Naive B cell (primary cell): ENCODE measurements at regions not wholly inside any gene's neighbourhood (a gene's known extent, or its start where the extent isn't known, plus 50 kb on each side); places are given as distances from the start of the nearest gene placed in this dataset.
A peak's percentile ranks its signal among the peaks of the same experiment; 100 is the strongest.

ENCODE experiments used
- ATAC-seq, 2 donors: fragments of 150-1000 bp; cut with Tn5 transposase; 2 replicates each; pipeline ENCODE4 v1.10.0; 2021; ENCODE audit warnings: low read depth in 2 of 2, mild to moderate bottlenecking in 2 of 2, moderate library complexity in 2 of 2
- DNase-seq: peaks from one replicate; pipeline ENCODE4 v3.0.0; 2022
- H3K27ac Mint-ChIP-seq, 6 donors: one replicate each; pipeline ENCODE4 v1.8.0; 2020 to 2022; ENCODE audit warnings: mild to moderate bottlenecking in 6 of 6, mixed read lengths in 6 of 6, moderate library complexity in 5 of 6, inconsistent platforms in 2 of 6
- H3K27me3 Mint-ChIP-seq, 3 donors: one replicate each; pipeline ENCODE4 v1.8.0; 2021 to 2022; ENCODE audit warnings: mixed read lengths in 3 of 3, mild to moderate bottlenecking in 1 of 3
- H3K36me3 Mint-ChIP-seq, 2 donors: one replicate each; pipeline ENCODE4 v1.8.0; 2020 to 2022; ENCODE audit warnings: mixed read lengths in 2 of 2, inconsistent platforms in 1 of 2, mild to moderate bottlenecking in 1 of 2
- H3K4me1 Mint-ChIP-seq, 3 donors: one replicate each; pipeline ENCODE4 v1.8.0; 2020 to 2022; ENCODE audit warnings: mixed read lengths in 3 of 3, inconsistent platforms in 1 of 3, mild to moderate bottlenecking in 1 of 3, moderate library complexity in 1 of 3
- H3K4me3 Mint-ChIP-seq, 8 donors: one replicate each; pipeline ENCODE4 v1.8.0; 2020 to 2022; ENCODE audit warnings: mild to moderate bottlenecking in 8 of 8, mixed read lengths in 8 of 8, moderate library complexity in 8 of 8, inconsistent platforms in 2 of 8
- H3K9me3 Mint-ChIP-seq, 7 donors: one replicate each; pipeline ENCODE4 v1.8.0; 2020 to 2022; ENCODE audit warnings: mixed read lengths in 7 of 7, mild to moderate bottlenecking in 5 of 7, inconsistent platforms in 2 of 7, moderate library complexity in 1 of 7

DNA sequence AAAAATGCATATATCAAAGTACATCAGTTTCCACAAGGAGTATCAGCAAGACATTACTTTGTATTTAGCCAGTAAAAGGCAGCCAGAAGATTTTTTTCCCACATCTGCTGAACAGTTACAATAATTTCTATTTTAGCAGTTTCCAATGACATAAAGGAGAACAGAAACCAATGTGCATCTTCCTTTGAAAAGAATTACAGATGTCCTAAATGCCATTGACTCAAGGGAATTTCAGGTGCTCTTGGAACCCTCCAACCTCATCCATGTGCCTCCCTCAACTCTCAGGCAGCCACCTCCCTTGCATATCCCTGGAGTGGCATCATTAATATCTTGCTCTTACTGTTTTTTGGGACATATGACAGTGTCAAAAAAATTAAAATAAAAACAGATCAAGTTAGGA is 62.2 kb upstream of the ST8SIA1 start:
- no peak for DNase-seq
- H3K27ac Mint-ChIP-seq: no peak overlapping the region
- peaks cover 0 to 9% (median 6%) of the 10 kb centered on the region in 3 donors for H3K4me1 Mint-ChIP-seq
- no peaks in the 10 kb centered on the region for H3K36me3 Mint-ChIP-seq
- no peak overlapping the region for H3K4me3 Mint-ChIP-seq
- ATAC-seq: no peak
- peaks cover 7 to 29% (median 11%) of the 10 kb centered on the region in 7 donors for H3K9me3 Mint-ChIP-seq
- H3K27me3 Mint-ChIP-seq: peaks cover 0 to 14% (median 8%) of the 10 kb centered on the region in 3 donors

- H3K27ac Mint-ChIP-seq: peak overlapping the region in 1 of 6 donors; percentile 68
- H3K9me3 Mint-ChIP-seq: peaks cover 5 to 32% (median 10%) of the 10 kb centered on the region in 7 donors
- no peak overlapping the region for H3K4me3 Mint-ChIP-seq
- no peaks in the 10 kb centered on the region for H3K36me3 Mint-ChIP-seq
- ATAC-seq (no peak), DNase-seq (no peak)
- H3K27me3 Mint-ChIP-seq: peaks cover 0 to 10% (median 4%) of the 10 kb centered on the region in 3 donors
- peaks cover 0 to 9% (median 6%) of the 10 kb centered on the region in 3 donors for H3K4me1 Mint-ChIP-seq
These were observed 61.7 kb upstream of the ST8SIA1 start for GRCh38 chr12:22396253-22396652.

DNA sequence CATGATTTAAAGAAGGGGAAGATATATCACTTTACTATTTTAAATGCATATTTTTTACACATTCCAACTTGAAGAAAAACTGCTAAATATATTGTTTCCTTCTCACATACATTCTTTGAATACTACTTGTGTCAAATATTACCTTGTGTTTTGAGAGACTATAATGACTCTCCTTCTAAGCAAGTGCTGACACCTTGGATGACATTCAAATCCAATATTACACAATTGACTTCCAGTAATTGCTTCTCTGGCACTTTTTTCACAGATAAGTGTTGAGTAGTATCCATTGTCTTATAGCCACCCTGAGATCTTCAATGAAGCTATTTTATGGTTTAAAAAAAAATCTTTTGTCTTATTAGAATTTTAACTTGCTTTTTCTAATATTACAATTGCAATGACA is 61.2 kb upstream of the ST8SIA1 start:
- peaks cover 4 to 38% (median 10%) of the 10 kb centered on the region in 7 donors for H3K9me3 Mint-ChIP-seq
- no peak overlapping the region for H3K27ac Mint-ChIP-seq
- H3K27me3 Mint-ChIP-seq: peaks cover 0 to 4% (median 0%) of the 10 kb centered on the region in 3 donors
- ATAC-seq (no peak), DNase-seq (no peak)
- peaks cover 0 to 9% (median 6%) of the 10 kb centered on the region in 3 donors for H3K4me1 Mint-ChIP-seq
- no peak overlapping the region for H3K4me3 Mint-ChIP-seq
- peaks cover 0 to 5% of the 10 kb centered on the region in 2 donors for H3K36me3 Mint-ChIP-seq
